Prostate gland (tissue), 2 donors: ENCODE measurements at regions not wholly inside any gene's neighbourhood (a gene's known extent, or its start where the extent isn't known, plus 50 kb on each side); places are given as distances from the start of the nearest gene placed in this dataset.

ENCODE experiments used
- DNase-seq: peaks from one replicate; pipeline ENCODE4 v3.0.0-alpha.2; 2019; ENCODE audit warnings: low spot score
- H3K27ac ChIP-seq, 2 donors: fragments of 200-600 bp; sonication (generic); 2 replicates each; pipeline ENCODE4 v1.5.1; 2017 to 2019
- H3K27me3 ChIP-seq: fragments of 200-600 bp; sonication (generic); replicated peaks from 2 replicates; pipeline ENCODE4 v1.5.1; 2019; ENCODE audit not compliant: insufficient read depth
- H3K36me3 ChIP-seq, 2 donors: fragments of 200-600 bp; sonication (generic); 1 replicate in 1 of 2; 2 replicates in 1 of 2; pipeline versions ENCODE4 v1.5.1 to v1.8.1; 2017 to 2019
- H3K4me1 ChIP-seq: fragments of 200-600 bp; sonication (generic); replicated peaks from 2 replicates; pipeline ENCODE4 v1.5.1; 2019
- H3K4me3 ChIP-seq, 2 donors: fragments of 200-600 bp; sonication (generic); 2 replicates each; pipeline ENCODE4 v1.5.1; 2017 to 2019
- H3K9me3 ChIP-seq: fragments of 200-600 bp; sonication (generic); 2 replicates; pipeline ENCODE4 v1.5.1; 2017
- POLR2A ChIP-seq: fragments of 450-650 bp; IDR thresholded peaks from one replicate; pipeline ENCODE4 v1.6.1; 2016; ENCODE audit warnings: antibody characterized with exemption, mild to moderate bottlenecking
- POLR2AphosphoS5 ChIP-seq: sonication (generic); formaldehyde crosslinking; IDR thresholded peaks from one replicate; pipeline ENCODE4 v1.6.1; 2017; ENCODE audit warnings: antibody characterized with exemption
- WGBS: methylation state at CpG from one replicate; pipeline ENCODE4 v1.1.5; 2018; 5-methylcytosine and 5-hydroxymethylcytosine counted together
- intact Hi-C: fragments of 100-400 bp; cut with DNase I; formaldehyde crosslinking; loops from one replicate; pipeline ENCODE4 v1.14.2; 2022
- TF ChIP-seq, protein P1 (sequence below), 4 experiments: fragments of 200-600 bp in 2 of 4; fragments of 450-650 bp in 2 of 4; sonication (generic) in 2 of 4; IDR thresholded peaks; 1 replicate in 3 of 4; 2 replicates in 1 of 4; pipeline ENCODE4 v1.5.1; 2016 to 2019; ENCODE audit warnings: antibody characterized with exemption in 4 of 4, mild to moderate bottlenecking in 2 of 4, moderate library complexity in 2 of 4

DNA sequence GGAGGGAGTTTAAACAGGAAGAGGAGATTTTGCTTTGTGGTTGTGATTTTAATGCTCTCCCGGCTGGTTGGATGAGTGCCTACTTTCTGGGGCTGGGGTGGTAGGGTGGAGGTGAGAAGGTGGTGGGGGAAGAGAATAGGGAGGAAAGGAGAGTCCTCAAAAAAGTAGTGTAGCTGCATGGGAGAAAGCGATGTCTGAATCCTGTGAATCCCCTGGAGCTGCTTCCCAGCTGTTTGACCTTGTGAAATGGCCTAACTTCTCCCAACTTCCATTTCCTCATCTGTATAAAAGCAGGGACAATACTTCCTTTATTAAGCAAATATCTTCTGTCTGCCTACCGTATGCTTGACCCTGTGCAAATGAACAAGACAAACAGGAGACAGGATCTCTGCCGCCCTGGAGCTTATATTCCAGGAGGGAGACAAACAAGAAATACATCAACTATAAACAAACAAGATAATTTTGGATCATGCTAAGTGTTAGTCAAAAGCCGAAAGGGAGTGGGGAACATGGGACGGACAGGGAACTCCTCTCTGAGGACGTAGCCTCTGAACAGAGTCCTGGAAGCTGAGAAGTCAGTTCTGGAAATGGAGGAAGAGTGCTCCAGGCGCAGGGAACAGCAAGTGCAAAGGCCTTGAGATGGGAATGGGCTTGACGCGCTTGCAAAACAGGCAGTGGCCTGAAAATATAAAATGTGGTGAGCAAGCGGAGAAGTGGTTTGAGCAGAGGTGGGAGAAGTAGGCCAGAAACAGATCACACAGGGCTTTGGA lies 103.5 kb downstream of the SPRY4 start:
- peak overlapping the region; percentile 10 to 54 for H3K27ac ChIP-seq
- H3K9me3 ChIP-seq = no peaks in the 10 kb centered on the region
- H3K27me3 ChIP-seq = no peaks in the 10 kb centered on the region
- H3K4me3 ChIP-seq = no peak overlapping the region
- TF ChIP-seq, protein P1, sequence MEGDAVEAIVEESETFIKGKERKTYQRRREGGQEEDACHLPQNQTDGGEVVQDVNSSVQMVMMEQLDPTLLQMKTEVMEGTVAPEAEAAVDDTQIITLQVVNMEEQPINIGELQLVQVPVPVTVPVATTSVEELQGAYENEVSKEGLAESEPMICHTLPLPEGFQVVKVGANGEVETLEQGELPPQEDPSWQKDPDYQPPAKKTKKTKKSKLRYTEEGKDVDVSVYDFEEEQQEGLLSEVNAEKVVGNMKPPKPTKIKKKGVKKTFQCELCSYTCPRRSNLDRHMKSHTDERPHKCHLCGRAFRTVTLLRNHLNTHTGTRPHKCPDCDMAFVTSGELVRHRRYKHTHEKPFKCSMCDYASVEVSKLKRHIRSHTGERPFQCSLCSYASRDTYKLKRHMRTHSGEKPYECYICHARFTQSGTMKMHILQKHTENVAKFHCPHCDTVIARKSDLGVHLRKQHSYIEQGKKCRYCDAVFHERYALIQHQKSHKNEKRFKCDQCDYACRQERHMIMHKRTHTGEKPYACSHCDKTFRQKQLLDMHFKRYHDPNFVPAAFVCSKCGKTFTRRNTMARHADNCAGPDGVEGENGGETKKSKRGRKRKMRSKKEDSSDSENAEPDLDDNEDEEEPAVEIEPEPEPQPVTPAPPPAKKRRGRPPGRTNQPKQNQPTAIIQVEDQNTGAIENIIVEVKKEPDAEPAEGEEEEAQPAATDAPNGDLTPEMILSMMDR (IDR thresholded peaks at IDR 0.05) = no peak
- no peak for TF ChIP-seq POLR2AphosphoS5
- TF ChIP-seq POLR2A = no peak
- peaks cover 9% of the 10 kb centered on the region for H3K4me1 ChIP-seq
- H3K36me3 ChIP-seq = no peaks in the 10 kb centered on the region
- 65% methylated on average over 11 of the region's 11 CpGs for WGBS
- intact Hi-C loops = no loop called here
- no peak for DNase-seq

- Histone ChIP-seq H3K4me3 (no peak overlapping the region), H3K27me3 (no peaks in the 10 kb centered on the region), H3K4me1 (peaks cover 14% of the 10 kb centered on the region), H3K9me3 (no peaks in the 10 kb centered on the region), H3K36me3 (no peaks in the 10 kb centered on the region), H3K27ac (no peak overlapping the region)
- no peak for TF ChIP-seq POLR2AphosphoS5
- no peak for TF ChIP-seq POLR2A
- TF ChIP-seq, protein P1 (IDR thresholded peaks at IDR 0.05) = no peak
- intact Hi-C loops = no loop called here
- WGBS = 92% methylated on average over 7 of the region's 7 CpGs
- no peak for DNase-seq
Observed at GRCh38 chr5:142219146-142219545, 105.7 kb downstream of the SPRY4 start.

GRCh38 chr5:142216931-142217330 lies 107.9 kb downstream of the SPRY4 start:
- H3K36me3 ChIP-seq = no peaks in the 10 kb centered on the region
- peaks cover 14% of the 10 kb centered on the region for H3K4me1 ChIP-seq
- H3K4me3 ChIP-seq = no peak overlapping the region
- H3K27me3 ChIP-seq = no peaks in the 10 kb centered on the region
- 95% methylated on average over 3 of the region's 3 CpGs for WGBS
- no peak for TF ChIP-seq POLR2AphosphoS5
- TF ChIP-seq POLR2A = no peak
- TF ChIP-seq, protein P1 (IDR thresholded peaks at IDR 0.05) = no peak
- intact Hi-C loops = no loop called here
- no peak for DNase-seq
- H3K27ac ChIP-seq = peak overlapping the region in 1 of 2 donors; percentile 48
- no peaks in the 10 kb centered on the region for H3K9me3 ChIP-seq

- no peaks in the 10 kb centered on the region for H3K9me3 ChIP-seq
- intact Hi-C loops = no loop called here
Observed at GRCh38 chr5:142215915-142216681, 107.5 kb downstream of the NDFIP1 start.

More at GRCh38 chr5:142215915-142216681, 107.5 kb downstream of the NDFIP1 start:
- peak overlapping the region; percentile 48 to 74 for H3K27ac ChIP-seq
- TF ChIP-seq POLR2AphosphoS5 (peak; percentile 91), POLR2A (no peak)
- TF ChIP-seq, protein P1 (IDR thresholded peaks at IDR 0.05) = peak in 1 of 4 experiments; percentile 13
- H3K27me3 ChIP-seq = no peaks in the 10 kb centered on the region
- 26% methylated on average over 14 of the region's 14 CpGs for WGBS
- peaks cover 9% of the 10 kb centered on the region for H3K4me1 ChIP-seq
- no peaks in the 10 kb centered on the region for H3K36me3 ChIP-seq
- peak; percentile 82 for DNase-seq
- no peak overlapping the region for H3K4me3 ChIP-seq
